HEK293 (cell line): ENCODE measurements at regions not wholly inside any gene's neighbourhood (a gene's known extent, or its start where the extent isn't known, plus 50 kb on each side); places are given as distances from the start of the nearest gene placed in this dataset.
A peak's percentile ranks its signal among the peaks of the same experiment; 100 is the strongest.

ENCODE experiments used
- CTCF ChIA-PET: fragments of 350-600 bp; formaldehyde crosslinking; extraction: SDS; loops from one replicate; lab custom pipeline; 2021; ENCODE audit warnings: antibody characterized with exemption; lab: Yijun Ruan, JAX
- POLR2A ChIA-PET: fragments of 300-600 bp; formaldehyde crosslinking; extraction: SDS; loops from one replicate; lab custom pipeline; 2020; ENCODE audit warnings: antibody characterized with exemption, inconsistent platforms; lab: Yijun Ruan, JAX
- H3K27ac ChIP-seq: fragments of 200-500 bp; sonication (Bioruptor generic); 2 replicates; pipeline ENCODE4 v1.5.1; 2014; ENCODE audit warnings: low read depth, low read length, control low read depth, inconsistent platforms; ENCODE audit errors: extremely low read depth
- H3K36me3 ChIP-seq, 2 experiments: fragments of 200-500 bp in 1 of 2; sonication (Bioruptor generic) in 1 of 2; 1 replicate in 1 of 2; 2 replicates in 1 of 2; pipeline ENCODE4 v1.5.1; 2014 to 2017; ENCODE audit warnings: inconsistent platforms in 2 of 2, low read length in 2 of 2; ENCODE audit not compliant: control insufficient read depth in 2 of 2, insufficient read depth in 1 of 2
- H3K4me1 ChIP-seq: fragments of 200-500 bp; sonication (Bioruptor generic); 2 replicates; pipeline ENCODE4 v1.5.1; 2014; ENCODE audit warnings: mild to moderate bottlenecking, low read length, inconsistent platforms; ENCODE audit not compliant: control insufficient read depth, insufficient read depth
- H3K4me3 ChIP-seq: 2 replicates; pipeline ENCODE4 v1.5.1; 2011; ENCODE audit warnings: low read depth, mild to moderate bottlenecking, control low read depth, low read length, moderate library complexity
- H3K9me3 ChIP-seq: fragments of 200-500 bp; sonication (Bioruptor generic); 2 replicates; pipeline ENCODE4 v1.5.1; 2014; ENCODE audit warnings: low read depth, low read length, inconsistent platforms; ENCODE audit not compliant: control insufficient read depth, insufficient read depth
- GLIS2 ChIP-seq: fragments of 450-650 bp; formaldehyde crosslinking; IDR thresholded peaks from 2 replicates; pipeline ENCODE4 v1.5.1; 2016; ENCODE audit warnings: missing biosample characterization, missing genetic modification characterization
- KLF16 ChIP-seq: fragments of 450-650 bp; formaldehyde crosslinking; IDR thresholded peaks from 2 replicates; pipeline ENCODE4 v1.5.1; 2017; ENCODE audit warnings: missing biosample characterization, missing genetic modification characterization
- KLF9 ChIP-seq: fragments of 450-650 bp; formaldehyde crosslinking; IDR thresholded peaks from 2 replicates; pipeline ENCODE4 v1.5.1; 2016; ENCODE audit warnings: missing biosample characterization, missing genetic modification characterization, low read depth
- PRDM10 ChIP-seq: fragments of 450-650 bp; formaldehyde crosslinking; IDR thresholded peaks from 2 replicates; pipeline ENCODE4 v1.5.1; 2016; ENCODE audit warnings: missing biosample characterization, missing genetic modification characterization
- SETDB1 ChIP-seq: IDR thresholded peaks from one replicate; pipeline ENCODE4 v1.6.1; 2017; ENCODE audit warnings: mild to moderate bottlenecking, low read length, moderate library complexity, mixed read lengths; ENCODE audit not compliant: insufficient read length
- TRIM28 ChIP-seq: IDR thresholded peaks from 2 replicates; pipeline ENCODE4 v1.6.1; 2011; ENCODE audit warnings: low read length, control low read depth, borderline replicate concordance
- ZBTB11 ChIP-seq: fragments of 450-650 bp; formaldehyde crosslinking; conservative IDR thresholded peaks from 2 replicates; pipeline ENCODE4 v1.5.1; 2016; ENCODE audit warnings: low read depth, missing biosample characterization, missing genetic modification characterization
- ZFHX2 ChIP-seq: fragments of 450-650 bp; formaldehyde crosslinking; conservative IDR thresholded peaks from 2 replicates; pipeline ENCODE4 v1.5.1; 2016; ENCODE audit warnings: missing biosample characterization, missing genetic modification characterization
- ZFP41 ChIP-seq: fragments of 450-650 bp; formaldehyde crosslinking; IDR thresholded peaks from 2 replicates; pipeline ENCODE4 v1.5.1; 2016; ENCODE audit warnings: missing biosample characterization, missing genetic modification characterization, borderline replicate concordance
- ZNF2 ChIP-seq: fragments of 450-650 bp; formaldehyde crosslinking; IDR thresholded peaks from 2 replicates; pipeline ENCODE4 v1.5.1; 2016; ENCODE audit warnings: missing biosample characterization, missing genetic modification characterization
- ZNF37A ChIP-seq: fragments of 450-650 bp; IDR thresholded peaks from 2 replicates; pipeline ENCODE4 v1.5.1; 2018; ENCODE audit warnings: missing biosample characterization, missing genetic modification characterization
- ZNF391 ChIP-seq: fragments of 450-650 bp; formaldehyde crosslinking; IDR thresholded peaks from 2 replicates; pipeline ENCODE4 v1.5.1; 2016; ENCODE audit warnings: low read depth, missing biosample characterization, missing genetic modification characterization, borderline replicate concordance
- ZNF394 ChIP-seq: fragments of 450-650 bp; formaldehyde crosslinking; IDR thresholded peaks from 2 replicates; pipeline ENCODE4 v1.5.1; 2016; ENCODE audit warnings: missing biosample characterization, missing genetic modification characterization, mild to moderate bottlenecking, moderate library complexity, borderline replicate concordance
- ZNF555 ChIP-seq: fragments of 450-650 bp; formaldehyde crosslinking; conservative IDR thresholded peaks from 2 replicates; pipeline ENCODE4 v1.5.1; 2017; ENCODE audit warnings: missing biosample characterization, mild to moderate bottlenecking, missing genetic modification characterization, inconsistent platforms
- ZNF658 ChIP-seq: fragments of 450-650 bp; formaldehyde crosslinking; IDR thresholded peaks from 2 replicates; pipeline ENCODE4; 2016; ENCODE audit warnings: missing biosample characterization, missing genetic modification characterization
- ZNF664 ChIP-seq: fragments of 450-650 bp; formaldehyde crosslinking; IDR thresholded peaks from 2 replicates; pipeline ENCODE4 v1.5.1; 2016; ENCODE audit warnings: missing biosample characterization, missing genetic modification characterization
- ZNF76 ChIP-seq: fragments of 450-650 bp; formaldehyde crosslinking; IDR thresholded peaks from 2 replicates; pipeline ENCODE4; 2016; ENCODE audit warnings: low read depth, missing biosample characterization, missing genetic modification characterization, borderline replicate concordance
- ZSCAN4 ChIP-seq: fragments of 450-650 bp; formaldehyde crosslinking; IDR thresholded peaks from 2 replicates; pipeline ENCODE4 v1.5.1; 2017; ENCODE audit warnings: missing biosample characterization, missing genetic modification characterization

GRCh38 chr6:5946181-5946580 is 60.5 kb downstream of the NRN1 start (continued):
- TF ChIP-seq ZBTB11 (tag by site-specific recombination) (no peak), ZNF2 (tag by site-specific recombination) (no peak), GLIS2 (no peak)

GRCh38 chr6:5943591-5943990 is 63.1 kb downstream of the NRN1 start:
- CTCF ChIA-PET, result no interaction called here
- no peaks in the 10 kb centered on the region for H3K36me3 ChIP-seq
- no peak overlapping the region for H3K27ac ChIP-seq
- no peaks in the 10 kb centered on the region for H3K9me3 ChIP-seq
- no peak overlapping the region for H3K4me3 ChIP-seq
- peak; percentile 86 for TF ChIP-seq SETDB1
- no peak for TF ChIP-seq ZSCAN4 (tag by site-specific recombination)
- no peak for TF ChIP-seq ZNF76 (tag by site-specific recombination)
- peak; percentile 57; the same call in 1 of the 2 replicates for TF ChIP-seq TRIM28
- TF ChIP-seq ZNF391, result no peak
- no peak for TF ChIP-seq ZFHX2
- no peak for TF ChIP-seq KLF9
- no peak for TF ChIP-seq ZNF658
- POLR2A ChIA-PET, result no interaction called here
- no peaks in the 10 kb centered on the region for H3K4me1 ChIP-seq

- ChIA-PET CTCF (no interaction called here), POLR2A (no interaction called here)
- H3K4me3 ChIP-seq, result no peak overlapping the region
- no peaks in the 10 kb centered on the region for H3K36me3 ChIP-seq
- H3K27ac ChIP-seq, result no peak overlapping the region
- H3K9me3 ChIP-seq, result no peaks in the 10 kb centered on the region
- TF ChIP-seq ZNF394, result no peak
- TF ChIP-seq PRDM10 (tag by site-specific recombination), result no peak
- no peak for TF ChIP-seq ZNF37A (tag by site-specific recombination)
- no peak for TF ChIP-seq ZNF664 (tag by site-specific recombination)
- no peak for TF ChIP-seq KLF16
- TF ChIP-seq ZNF555, result no peak
- no peak for TF ChIP-seq ZFP41 (tag by site-specific recombination)
- no peak for TF ChIP-seq TRIM28
- no peaks in the 10 kb centered on the region for H3K4me1 ChIP-seq
These were observed 64.1 kb downstream of the NRN1 start for GRCh38 chr6:5942591-5942990.
